Aorta (tissue), 5 donors: ENCODE measurements at regions not wholly inside any gene's neighbourhood (a gene's known extent, or its start where the extent isn't known, plus 50 kb on each side); places are given as distances from the start of the nearest gene placed in this dataset.
A peak's percentile ranks its signal among the peaks of the same experiment; 100 is the strongest.

Experiments used
- ATAC-seq: fragments of 200-7000 bp; cut with Tn5 transposase; one replicate; pipeline ENCODE4 v1.9.1; 2022; ENCODE audit warnings: moderate library complexity; ENCODE audit not compliant: low FRiP score
- DNase-seq, 2 donors: peaks; one replicate each; pipeline ENCODE4 v3.0.0-alpha.2; 2020
- H3K27ac ChIP-seq, 2 donors: one replicate each; pipeline ENCODE4 v1.5.1; 2013; ENCODE audit warnings: low read length in 2 of 2, mild to moderate bottlenecking in 2 of 2, moderate library complexity in 2 of 2, control low read depth in 1 of 2, inconsistent platforms in 1 of 2, low read depth in 1 of 2
- H3K27me3 ChIP-seq, 2 donors: one replicate each; pipeline ENCODE4 v1.6.1; 2013; ENCODE audit warnings: control low read depth in 1 of 2, low read length in 1 of 2, mild to moderate bottlenecking in 1 of 2, moderate library complexity in 1 of 2; ENCODE audit not compliant: insufficient read depth in 2 of 2, control insufficient read depth in 1 of 2
- H3K36me3 ChIP-seq, 2 donors: one replicate each; pipeline ENCODE4 v1.6.1; 2013; ENCODE audit warnings: control low read depth in 1 of 2, low read length in 1 of 2, mild to moderate bottlenecking in 1 of 2; ENCODE audit not compliant: insufficient read depth in 2 of 2, control insufficient read depth in 1 of 2
- H3K4me1 ChIP-seq, 2 donors: one replicate each; pipeline ENCODE4 v1.6.1; 2013; ENCODE audit warnings: low read length in 2 of 2, control low read depth in 1 of 2, mild to moderate bottlenecking in 1 of 2, moderate library complexity in 1 of 2; ENCODE audit not compliant: insufficient read depth in 2 of 2, control insufficient read depth in 1 of 2
- H3K4me3 ChIP-seq, 2 donors: one replicate each; pipeline ENCODE4 v1.5.1; 2013; ENCODE audit warnings: low read length in 2 of 2, control low read depth in 1 of 2, mild to moderate bottlenecking in 1 of 2
- H3K9me3 ChIP-seq: one replicate; pipeline ENCODE4 v1.6.1; 2013; ENCODE audit warnings: mild to moderate bottlenecking, low read length; ENCODE audit not compliant: control insufficient read depth
- WGBS, 2 donors: extraction: QIAGEN DNeasy Blood & Tissue Kit; methylation state at CpG; one replicate each; pipeline ENCODE4 v1.1.7; 2013; 5-methylcytosine and 5-hydroxymethylcytosine counted together
- intact Hi-C, 2 donors: fragments of 100-400 bp; cut with DNase I; formaldehyde crosslinking; loops; one replicate each; pipeline versions ENCODE4 v1.14.2 to v1.15.0; 2022
- donor health status: healthy with polysubstance abuse.
- donor health status: Bipolar disorder and iron deficiency.
- donor health status: DM: no; HTN: no; CAD: no.
- donor health status: DM: no; HTN: no; CAD: no.
- donor health status: DM: yes; HTN: yes; CAD: no.

DNA sequence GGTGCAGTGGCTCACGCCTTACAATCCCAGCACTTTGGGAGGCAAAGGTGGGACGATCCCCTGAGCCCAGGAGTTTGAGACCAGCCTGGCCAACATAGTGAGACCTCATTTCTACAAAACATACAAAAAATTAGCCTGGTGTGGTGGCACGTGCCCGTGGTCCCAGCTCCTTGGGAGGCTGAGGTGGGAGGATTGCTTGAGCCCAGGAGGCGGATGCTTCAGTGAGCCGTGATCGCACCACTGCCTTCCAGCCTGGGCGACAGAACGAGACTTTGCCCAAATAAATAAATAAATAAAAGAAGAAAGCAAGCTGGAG, 91.7 kb upstream of the SEC11C start:
- Histone ChIP-seq H3K27me3 (no peaks in the 10 kb centered on the region), H3K4me3 (no peak overlapping the region), H3K27ac (no peak overlapping the region), H3K36me3 (no peaks in the 10 kb centered on the region), H3K9me3 (no peaks in the 10 kb centered on the region), H3K4me1 (peaks cover 4 to 7% of the 10 kb centered on the region in 2 donors)
- DNase-seq = no peak
- intact Hi-C loops = no loop called here
- ATAC-seq = no peak
- WGBS, 2 donors = 69 to 76% methylated on average over 9 of the region's 9 CpGs

DNA sequence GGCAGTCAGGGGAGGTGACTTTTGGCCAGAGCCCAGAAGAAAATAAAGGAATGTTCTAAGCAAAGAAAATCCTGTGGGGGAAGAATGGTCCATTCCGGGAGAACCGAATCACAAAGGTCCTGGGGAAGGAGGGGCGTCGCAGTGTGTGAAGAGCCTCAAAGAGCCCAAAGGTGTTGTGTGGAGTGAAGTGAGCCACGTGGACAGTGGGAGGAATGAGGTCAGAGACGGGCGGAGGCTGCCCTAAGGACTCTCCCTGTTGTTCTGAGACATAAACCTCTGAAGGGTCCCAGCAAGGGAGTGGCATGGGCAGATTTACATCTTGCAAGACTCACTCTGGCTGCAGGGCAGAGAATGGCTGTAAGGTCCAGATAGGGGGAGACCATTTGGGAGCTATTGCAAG, 91.3 kb upstream of the SEC11C start:
- H3K9me3 ChIP-seq = no peaks in the 10 kb centered on the region
- DNase-seq = no peak
- H3K27me3 ChIP-seq = no peaks in the 10 kb centered on the region
- H3K4me1 ChIP-seq = peaks cover 4 to 7% of the 10 kb centered on the region in 2 donors
- no peak overlapping the region for H3K4me3 ChIP-seq
- intact Hi-C loops = no loop called here
- no peak overlapping the region for H3K27ac ChIP-seq
- 50 to 55% methylated on average over 7 of the region's 7 CpGs for WGBS, 2 donors
- no peaks in the 10 kb centered on the region for H3K36me3 ChIP-seq
- no peak for ATAC-seq

DNA sequence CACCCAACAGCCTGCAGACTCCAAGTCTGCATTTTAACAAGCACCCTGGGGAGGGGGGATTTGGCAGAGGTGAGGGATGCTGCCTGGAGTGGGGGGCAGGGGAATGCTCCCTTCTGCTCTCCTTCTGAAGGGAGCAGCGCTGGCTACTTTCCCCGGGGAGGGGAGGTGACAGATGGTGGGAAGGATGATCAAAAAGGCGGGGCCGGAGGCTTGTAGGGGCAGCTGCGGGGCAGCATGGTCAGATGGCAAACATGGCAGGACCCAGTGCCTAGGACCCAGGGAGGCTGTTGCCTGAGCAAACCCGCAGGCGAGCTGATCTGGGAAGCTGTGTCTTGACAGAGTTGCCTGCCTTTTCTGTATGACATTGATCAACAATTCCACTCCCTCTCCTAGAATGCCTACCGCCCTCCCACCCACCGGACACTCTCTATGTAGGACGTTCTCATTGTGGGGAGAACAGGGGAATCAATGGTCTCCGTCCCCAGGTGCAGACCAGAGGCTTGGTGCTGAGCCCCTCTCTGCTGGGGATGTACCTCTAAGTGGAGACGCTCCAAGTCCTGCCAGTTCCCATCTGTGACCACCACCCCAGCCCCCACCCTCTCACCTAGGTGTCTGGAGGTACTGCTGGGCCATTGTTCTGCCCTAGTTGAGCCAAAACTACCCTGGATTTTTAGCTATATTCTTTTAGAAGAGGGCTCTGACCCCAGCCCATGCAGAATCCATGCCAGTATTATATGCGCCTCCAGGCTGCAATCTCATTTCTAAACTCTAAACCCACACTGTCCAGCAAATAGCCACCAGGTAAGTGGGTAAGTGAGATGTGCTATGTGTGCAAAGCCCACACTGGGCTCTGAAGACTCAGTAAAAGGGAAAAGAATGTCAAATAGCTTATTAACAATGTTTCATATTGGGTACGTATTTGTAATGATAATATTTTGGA, 89.7 kb upstream of the SEC11C start:
- no peaks in the 10 kb centered on the region for H3K36me3 ChIP-seq
- no peak for ATAC-seq
- no peak overlapping the region for H3K4me3 ChIP-seq
- DNase-seq = no peak
- 88 to 89% methylated on average over 14 of the region's 14 CpGs for WGBS, 2 donors
- H3K27me3 ChIP-seq = no peaks in the 10 kb centered on the region
- no peaks in the 10 kb centered on the region for H3K9me3 ChIP-seq
- H3K4me1 ChIP-seq = peaks cover 4 to 7% of the 10 kb centered on the region in 2 donors
- no peak overlapping the region for H3K27ac ChIP-seq
- intact Hi-C loops = loop anchor here in 1 of 2 donors (10.0 kb wide), 1 partner anchor 165 kb away; no protein-coding TSS in a partner anchor

- Histone ChIP-seq H3K36me3 (no peaks in the 10 kb centered on the region), H3K4me1 (peaks cover 4 to 7% of the 10 kb centered on the region in 2 donors), H3K27me3 (no peaks in the 10 kb centered on the region), H3K27ac (no peak overlapping the region), H3K4me3 (no peak overlapping the region), H3K9me3 (no peaks in the 10 kb centered on the region)
- intact Hi-C loops = loop anchor here in 1 of 2 donors (10.0 kb wide), 1 partner anchor 166 kb away; no protein-coding TSS in a partner anchor
- ATAC-seq = no peak
- 93 to 94% methylated on average over 3 of the region's 3 CpGs for WGBS, 2 donors
- no peak for DNase-seq
Measured at GRCh38 chr18:59050661-59051057, 89.0 kb upstream of the SEC11C start.

DNA sequence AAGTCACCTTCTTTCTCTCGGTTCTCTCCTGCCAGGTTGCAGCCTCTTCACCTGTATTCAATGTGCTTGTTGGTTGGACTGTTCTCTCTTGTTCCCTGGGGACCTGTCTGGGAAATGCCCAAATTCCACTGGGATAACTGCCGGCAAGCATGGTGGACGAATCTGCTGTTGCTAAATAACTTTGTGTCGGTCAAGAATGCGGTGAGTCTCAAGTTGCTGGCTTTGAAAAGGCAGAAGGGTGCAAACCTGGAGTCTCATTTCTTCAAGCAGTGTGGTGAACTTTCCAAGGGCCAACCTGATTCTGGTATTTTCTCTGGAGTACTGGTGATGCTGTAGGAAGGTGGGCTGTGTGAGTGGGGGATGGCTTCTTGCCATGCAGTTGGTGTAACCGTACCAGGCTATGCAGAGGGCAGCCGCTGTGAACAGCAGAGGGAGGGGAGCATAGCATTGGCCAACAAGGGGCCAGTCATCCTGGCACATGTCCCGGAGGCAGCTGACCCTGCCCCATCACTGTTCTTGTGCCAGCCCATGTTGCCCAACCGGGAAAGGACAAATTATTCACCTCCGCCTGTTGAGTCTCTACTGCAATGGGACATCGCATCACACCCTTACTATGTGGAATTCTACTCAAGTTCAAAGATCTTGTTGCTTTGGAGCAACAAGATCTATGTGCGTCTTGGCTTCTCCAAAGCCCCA, 88.1 kb upstream of the SEC11C start:
- no peaks in the 10 kb centered on the region for H3K36me3 ChIP-seq
- peaks cover 4 to 7% of the 10 kb centered on the region in 2 donors for H3K4me1 ChIP-seq
- no peaks in the 10 kb centered on the region for H3K27me3 ChIP-seq
- H3K9me3 ChIP-seq = no peaks in the 10 kb centered on the region
- ATAC-seq (peak; percentile 39), DNase-seq (peak; percentile 78 to 90)
- no peak overlapping the region for H3K4me3 ChIP-seq
- H3K27ac ChIP-seq = peak overlapping the region; percentile 20 to 55
- WGBS, 2 donors = 28 to 30% methylated on average over 12 of the region's 12 CpGs
- intact Hi-C loops = loop anchor here (2.0 to 10.0 kb wide), 3 partner anchors 47 to 167 kb away; no protein-coding TSS in a partner anchor

GRCh38 chr18:59052965-59053820, 86.5 kb upstream of the SEC11C start:
- intact Hi-C loops = loop anchor here (2.0 to 10.0 kb wide), 3 partner anchors 48 to 168 kb away; no protein-coding TSS in a partner anchor
- ATAC-seq (peak; percentile 2), DNase-seq (no peak)
- H3K36me3 ChIP-seq = no peaks in the 10 kb centered on the region
- H3K27ac ChIP-seq = peak overlapping the region in 1 of 2 donors; percentile 50
- H3K9me3 ChIP-seq = no peaks in the 10 kb centered on the region
- 16 to 17% methylated on average over 6 of the region's 6 CpGs for WGBS, 2 donors
- H3K4me1 ChIP-seq = peaks cover 4 to 9% of the 10 kb centered on the region in 2 donors
- H3K4me3 ChIP-seq = no peak overlapping the region
- no peaks in the 10 kb centered on the region for H3K27me3 ChIP-seq

- Histone ChIP-seq H3K9me3 (no peaks in the 10 kb centered on the region), H3K27me3 (no peaks in the 10 kb centered on the region), H3K4me1 (peaks cover 1 to 9% of the 10 kb centered on the region in 2 donors), H3K27ac (peak overlapping the region; percentile 64 to 73), H3K4me3 (no peak overlapping the region), H3K36me3 (no peaks in the 10 kb centered on the region)
- DNase-seq (no peak), ATAC-seq (peak; percentile 58)
- WGBS, 2 donors = 17 to 20% methylated on average over 7 of the region's 7 CpGs
- intact Hi-C loops = loop anchor here in 1 of 2 donors (5.0 to 10.0 kb wide), 2 partner anchors 170 to 192 kb away; partner anchors contain the start of gene ZNF532
Measured at GRCh38 chr18:59054496-59055287, 85.0 kb upstream of the SEC11C start.
